HAP-1 (cell line): ENCODE measurements at regions not wholly inside any gene's neighbourhood (a gene's known extent, or its start where the extent isn't known, plus 50 kb on each side); places are given as distances from the start of the nearest gene placed in this dataset.

Experiments used
- DNase-seq, 2 experiments: peaks; one replicate each; pipeline ENCODE4 v3.0.0-alpha.2; 2016 to 2020; ENCODE audit warnings: low spot score in 2 of 2
- H3K27me3 ChIP-seq: fragments of 250-450 bp; sonication (Bioruptor Pico); 2 replicates; pipeline ENCODE4 v1.5.1; 2020; ENCODE audit warnings: low read depth, mild to moderate bottlenecking, moderate library complexity
- H3K36me3 ChIP-seq: fragments of 250-450 bp; sonication (Bioruptor Pico); replicated peaks from 2 replicates; pipeline ENCODE4 v1.5.1; 2020; ENCODE audit warnings: mild to moderate bottlenecking
- H3K4me1 ChIP-seq: fragments of 250-450 bp; sonication (Bioruptor Pico); 2 replicates; pipeline ENCODE4 v1.5.1; 2020; ENCODE audit warnings: mild to moderate bottlenecking
- H3K4me3 ChIP-seq: fragments of 250-450 bp; sonication (Bioruptor Pico); 2 replicates; pipeline ENCODE4 v1.5.1; 2020; ENCODE audit warnings: mild to moderate bottlenecking, moderate library complexity
- H3K9me3 ChIP-seq: fragments of 250-450 bp; sonication (Bioruptor Pico); 2 replicates; pipeline ENCODE4 v1.5.1; 2020; ENCODE audit warnings: mild to moderate bottlenecking, moderate library complexity
- in situ Hi-C: fragments of 300-500 bp; cut with MboI; formaldehyde crosslinking; loops from 3 replicates; pipeline ENCODE4 v1.14.3; 2020; ENCODE audit warnings: low sequenced_read_pairs, inconsistent platforms, mixed read lengths

GRCh38 chr2:38158378-38159118, 82.6 kb upstream of the CYP1B1 start:
- in situ Hi-C loops, result no loop called here
- H3K27me3 ChIP-seq, result no peaks in the 10 kb centered on the region; the same call in 1 of the 2 replicates

GRCh38 chr2:38156436-38156835, 80.5 kb upstream of the CYP1B1 start:
- no peaks in the 10 kb centered on the region for H3K36me3 ChIP-seq
- no peaks in the 10 kb centered on the region for H3K9me3 ChIP-seq
- H3K4me3 ChIP-seq, result no peak overlapping the region
- in situ Hi-C loops, result no loop called here
- H3K4me1 ChIP-seq, result no peaks in the 10 kb centered on the region
- H3K27me3 ChIP-seq, result no peaks in the 10 kb centered on the region; the same call in 1 of the 2 replicates
- no peak for DNase-seq

More at GRCh38 chr2:38158378-38159118, 82.6 kb upstream of the CYP1B1 start:
- H3K9me3 ChIP-seq, result no peaks in the 10 kb centered on the region
- H3K4me1 ChIP-seq, result no peaks in the 10 kb centered on the region
- DNase-seq, result no peak
- H3K36me3 ChIP-seq, result no peaks in the 10 kb centered on the region
- H3K4me3 ChIP-seq, result no peak overlapping the region

GRCh38 chr2:38155015-38155414, 79.1 kb upstream of the CYP1B1 start:
- H3K4me3 ChIP-seq, result no peak overlapping the region
- DNase-seq, result no peak
- H3K27me3 ChIP-seq, result no peaks in the 10 kb centered on the region; the same call in 1 of the 2 replicates
- H3K4me1 ChIP-seq, result no peaks in the 10 kb centered on the region
- no peaks in the 10 kb centered on the region for H3K36me3 ChIP-seq
- H3K9me3 ChIP-seq, result no peaks in the 10 kb centered on the region
- in situ Hi-C loops, result no loop called here

- H3K27me3 ChIP-seq, result no peaks in the 10 kb centered on the region; the same call in 1 of the 2 replicates
- H3K36me3 ChIP-seq, result no peaks in the 10 kb centered on the region
- H3K9me3 ChIP-seq, result no peaks in the 10 kb centered on the region
- H3K4me3 ChIP-seq, result no peak overlapping the region
- DNase-seq, result no peak
- in situ Hi-C loops, result no loop called here
- H3K4me1 ChIP-seq, result no peaks in the 10 kb centered on the region
Observed at GRCh38 chr2:38154395-38154794, 78.4 kb upstream of the CYP1B1 start.

GRCh38 chr2:38153476-38154135, 77.7 kb upstream of the CYP1B1 start:
- H3K27me3 ChIP-seq, result no peaks in the 10 kb centered on the region; the same call in 1 of the 2 replicates
- no peaks in the 10 kb centered on the region for H3K36me3 ChIP-seq
- H3K4me3 ChIP-seq, result no peak overlapping the region
- no peaks in the 10 kb centered on the region for H3K4me1 ChIP-seq
- in situ Hi-C loops, result no loop called here
- no peak for DNase-seq
- H3K9me3 ChIP-seq, result no peaks in the 10 kb centered on the region

- no peak overlapping the region for H3K4me3 ChIP-seq
- H3K27me3 ChIP-seq, result no peaks in the 10 kb centered on the region; the same call in 1 of the 2 replicates
- H3K9me3 ChIP-seq, result no peaks in the 10 kb centered on the region
- H3K36me3 ChIP-seq, result no peaks in the 10 kb centered on the region
- no peak for DNase-seq
- H3K4me1 ChIP-seq, result no peaks in the 10 kb centered on the region
- in situ Hi-C loops, result no loop called here
Observed at GRCh38 chr2:38152913-38153312, 77.0 kb upstream of the CYP1B1 start.

- in situ Hi-C loops, result no loop called here
- no peaks in the 10 kb centered on the region for H3K27me3 ChIP-seq
- no peaks in the 10 kb centered on the region for H3K4me1 ChIP-seq
- H3K4me3 ChIP-seq, result no peak overlapping the region
- no peaks in the 10 kb centered on the region for H3K9me3 ChIP-seq
- no peaks in the 10 kb centered on the region for H3K36me3 ChIP-seq
- no peak for DNase-seq
Observed at GRCh38 chr2:38152035-38152434, 76.1 kb upstream of the CYP1B1 start.

GRCh38 chr2:38149531-38149930, 73.6 kb upstream of the CYP1B1 start:
- no peaks in the 10 kb centered on the region for H3K9me3 ChIP-seq
- H3K4me3 ChIP-seq, result no peak overlapping the region
- no peak for DNase-seq
- H3K27me3 ChIP-seq, result no peaks in the 10 kb centered on the region
- no peaks in the 10 kb centered on the region for H3K4me1 ChIP-seq
- H3K36me3 ChIP-seq, result no peaks in the 10 kb centered on the region
- in situ Hi-C loops, result no loop called here

- Histone ChIP-seq H3K27me3 (no peaks in the 10 kb centered on the region), H3K36me3 (no peaks in the 10 kb centered on the region), H3K9me3 (no peaks in the 10 kb centered on the region), H3K4me3 (no peak overlapping the region), H3K4me1 (no peaks in the 10 kb centered on the region)
- in situ Hi-C loops, result no loop called here
- no peak for DNase-seq
Observed at GRCh38 chr2:38148501-38148900, 72.5 kb upstream of the CYP1B1 start.

GRCh38 chr2:38147333-38148121, 71.6 kb upstream of the CYP1B1 start:
- Histone ChIP-seq H3K36me3 (no peaks in the 10 kb centered on the region), H3K4me3 (no peak overlapping the region), H3K9me3 (no peaks in the 10 kb centered on the region), H3K27me3 (no peaks in the 10 kb centered on the region), H3K4me1 (no peaks in the 10 kb centered on the region)
- in situ Hi-C loops, result no loop called here
- no peak for DNase-seq

GRCh38 chr2:38146907-38147307, 71.0 kb upstream of the CYP1B1 start:
- Histone ChIP-seq H3K4me1 (no peaks in the 10 kb centered on the region), H3K36me3 (no peaks in the 10 kb centered on the region), H3K4me3 (no peak overlapping the region), H3K9me3 (no peaks in the 10 kb centered on the region), H3K27me3 (no peaks in the 10 kb centered on the region)
- in situ Hi-C loops, result no loop called here
- DNase-seq, result no peak

- Histone ChIP-seq H3K36me3 (no peaks in the 10 kb centered on the region), H3K9me3 (no peaks in the 10 kb centered on the region), H3K4me3 (no peak overlapping the region), H3K27me3 (no peaks in the 10 kb centered on the region; the same call in 1 of the 2 replicates), H3K4me1 (no peaks in the 10 kb centered on the region)
- in situ Hi-C loops, result no loop called here
- no peak for DNase-seq
Observed at GRCh38 chr2:38146275-38146906, 70.4 kb upstream of the CYP1B1 start.

- Histone ChIP-seq H3K9me3 (no peaks in the 10 kb centered on the region), H3K4me3 (no peak overlapping the region), H3K4me1 (no peaks in the 10 kb centered on the region), H3K36me3 (no peaks in the 10 kb centered on the region), H3K27me3 (no peaks in the 10 kb centered on the region; the same call in 1 of the 2 replicates)
- no peak for DNase-seq
- in situ Hi-C loops, result no loop called here
Observed at GRCh38 chr2:38145236-38145635, 69.3 kb upstream of the CYP1B1 start.
